Stimulated activated CD4-positive, alpha-beta T cell treated with anti-CD3 and anti-CD28 coated beads, Interleukin-15, amount 100 ng/mL, for 1 hour (primary cell): ENCODE measurements at regions not wholly inside any gene's neighbourhood (a gene's known extent, or its start where the extent isn't known, plus 50 kb on each side); places are given as distances from the start of the nearest gene placed in this dataset.

Experiments
- DNase-seq, 2 donors: peaks; one replicate each; pipeline ENCODE4 v3.0.0-alpha.2; 2020; ENCODE audit warnings: low read depth in 1 of 2, low spot score in 1 of 2

- no peak for DNase-seq
Observed at GRCh38 chr2:11920993-11921583, 174.7 kb downstream of the LPIN1 start.

GRCh38 chr2:11922294-11922693 lies 175.9 kb downstream of the LPIN1 start:
- DNase-seq: no peak

GRCh38 chr2:11923935-11924334 lies 177.5 kb downstream of the LPIN1 start:
- no peak for DNase-seq

- no peak for DNase-seq
Observed at GRCh38 chr2:11925295-11926066, 179.0 kb downstream of the LPIN1 start.

GRCh38 chr2:11930211-11930761 lies 183.9 kb downstream of the LPIN1 start:
- no peak for DNase-seq

- no peak for DNase-seq
Observed at GRCh38 chr2:11932048-11932512, 185.6 kb downstream of the LPIN1 start.

GRCh38 chr2:11932962-11933361 lies 186.5 kb downstream of the LPIN1 start:
- no peak for DNase-seq

- DNase-seq: no peak
Observed at GRCh38 chr2:11933854-11934253, 187.4 kb downstream of the LPIN1 start.

GRCh38 chr2:11936761-11937160 lies 190.3 kb downstream of the LPIN1 start:
- no peak for DNase-seq

- DNase-seq: no peak
Observed at GRCh38 chr2:11938196-11938595, 191.8 kb downstream of the LPIN1 start.

- no peak for DNase-seq
Observed at GRCh38 chr2:11939523-11939922, 193.1 kb downstream of the LPIN1 start.

- no peak for DNase-seq
Observed at GRCh38 chr2:11940121-11940743, 193.8 kb downstream of the LPIN1 start.

GRCh38 chr2:11940799-11941198 lies 194.4 kb downstream of the LPIN1 start:
- no peak for DNase-seq

- no peak for DNase-seq
Observed at GRCh38 chr2:11941201-11942177, 195.1 kb downstream of the LPIN1 start.

- DNase-seq: no peak
Observed at GRCh38 chr2:11942178-11942569, 195.7 kb downstream of the LPIN1 start.

GRCh38 chr2:11944311-11944710 lies 197.9 kb downstream of the LPIN1 start:
- no peak for DNase-seq

GRCh38 chr2:11945139-11946126 lies 199.0 kb downstream of the LPIN1 start:
- no peak for DNase-seq

- DNase-seq: no peak
Observed at GRCh38 chr2:11947956-11948355, 201.5 kb downstream of the LPIN1 start.

GRCh38 chr2:11949732-11950523 lies 203.5 kb downstream of the LPIN1 start:
- DNase-seq: no peak
